Activated CD4-positive, alpha-beta T cell treated with anti-CD3 and anti-CD28 coated beads, Interleukin-2, amount 10 ng/mL, durations not matched to agents 7 days and 5 days (primary cell): ENCODE measurements at regions not wholly inside any gene's neighbourhood (a gene's known extent, or its start where the extent isn't known, plus 50 kb on each side); places are given as distances from the start of the nearest gene placed in this dataset.

Source experiments
- CTCF ChIA-PET: fragments of 350-600 bp; sonication (Branson Sonifier 250); formaldehyde crosslinking; loops from one replicate; lab custom pipeline; 2021; ENCODE audit warnings: antibody characterized with exemption; lab: Charles Lee
- POLR2A ChIA-PET: fragments of 350-600 bp; sonication (Branson Sonifier 250); formaldehyde crosslinking; loops from one replicate; lab custom pipeline; 2021; ENCODE audit warnings: antibody characterized with exemption; lab: Charles Lee
- DNase-seq: peaks from one replicate; pipeline ENCODE4 v3.0.0-alpha.2; 2020
- H3K27ac Mint-ChIP-seq: one replicate; pipeline ENCODE4 v1.8.0; 2021; ENCODE audit warnings: mild to moderate bottlenecking, moderate library complexity, mixed read lengths
- H3K27me3 Mint-ChIP-seq: one replicate; pipeline ENCODE4 v1.8.0; 2021; ENCODE audit warnings: mixed read lengths
- H3K36me3 Mint-ChIP-seq: one replicate; pipeline ENCODE4 v1.8.0; 2021; ENCODE audit warnings: low read depth, mixed read lengths
- H3K4me1 Mint-ChIP-seq: one replicate; pipeline ENCODE4 v1.8.0; 2021; ENCODE audit warnings: mixed read lengths
- H3K4me3 Mint-ChIP-seq: one replicate; pipeline ENCODE4 v1.8.0; 2021; ENCODE audit warnings: mild to moderate bottlenecking, moderate library complexity, mixed read lengths
- H3K9me3 Mint-ChIP-seq: one replicate; pipeline ENCODE4 v1.8.0; 2021; ENCODE audit warnings: mixed read lengths

- no peak overlapping the region for H3K4me3 Mint-ChIP-seq
- no peak for DNase-seq
- POLR2A ChIA-PET, result no interaction called here
- H3K27me3 Mint-ChIP-seq, result no peaks in the 10 kb centered on the region
- H3K36me3 Mint-ChIP-seq, result no peaks in the 10 kb centered on the region
- no peaks in the 10 kb centered on the region for H3K9me3 Mint-ChIP-seq
- H3K4me1 Mint-ChIP-seq, result no peaks in the 10 kb centered on the region
- CTCF ChIA-PET, result no interaction called here
- no peak overlapping the region for H3K27ac Mint-ChIP-seq
These were observed 378.1 kb downstream of the HAPSTR1 start for GRCh38 chr16:9469512-9469911.

- Mint-ChIP-seq H3K4me3 (no peak overlapping the region), H3K27me3 (no peaks in the 10 kb centered on the region), H3K4me1 (no peaks in the 10 kb centered on the region), H3K36me3 (no peaks in the 10 kb centered on the region), H3K27ac (no peak overlapping the region), H3K9me3 (no peaks in the 10 kb centered on the region)
- DNase-seq, result no peak
- POLR2A ChIA-PET, result no interaction called here
- CTCF ChIA-PET, result no interaction called here
These were observed 385.3 kb downstream of the HAPSTR1 start for GRCh38 chr16:9476744-9477143.

- ChIA-PET POLR2A (no interaction called here), CTCF (no interaction called here)
- Mint-ChIP-seq H3K4me1 (no peaks in the 10 kb centered on the region), H3K27me3 (no peaks in the 10 kb centered on the region), H3K4me3 (no peak overlapping the region), H3K27ac (no peak overlapping the region), H3K9me3 (no peaks in the 10 kb centered on the region), H3K36me3 (no peaks in the 10 kb centered on the region)
- DNase-seq, result no peak
These were observed 387.6 kb downstream of the HAPSTR1 start for GRCh38 chr16:9479008-9479407.

GRCh38 chr16:9480503-9480902 lies 389.1 kb downstream of the HAPSTR1 start:
- no peak overlapping the region for H3K27ac Mint-ChIP-seq
- CTCF ChIA-PET, result no interaction called here
- no peaks in the 10 kb centered on the region for H3K9me3 Mint-ChIP-seq
- H3K4me1 Mint-ChIP-seq, result no peaks in the 10 kb centered on the region
- no peak overlapping the region for H3K4me3 Mint-ChIP-seq
- no peaks in the 10 kb centered on the region for H3K36me3 Mint-ChIP-seq
- no peak for DNase-seq
- no peaks in the 10 kb centered on the region for H3K27me3 Mint-ChIP-seq
- POLR2A ChIA-PET, result no interaction called here

- H3K4me3 Mint-ChIP-seq, result no peak overlapping the region
These were observed 390.6 kb downstream of the HAPSTR1 start for GRCh38 chr16:9481747-9482730.

GRCh38 chr16:9484426-9484825 lies 393.0 kb downstream of the HAPSTR1 start:
- Mint-ChIP-seq H3K4me1 (no peaks in the 10 kb centered on the region), H3K27ac (no peak overlapping the region), H3K36me3 (no peaks in the 10 kb centered on the region), H3K9me3 (peaks cover 2% of the 10 kb centered on the region), H3K27me3 (no peaks in the 10 kb centered on the region), H3K4me3 (no peak overlapping the region)
- ChIA-PET CTCF (interaction anchor here (0.9 to 1.1 kb wide), 2 partner anchors 18 to 44 kb away, joined by 3 read pairs; no protein-coding TSS in a partner anchor), POLR2A (no interaction called here)
- no peak for DNase-seq

More at GRCh38 chr16:9481747-9482730, 390.6 kb downstream of the HAPSTR1 start:
- Mint-ChIP-seq H3K9me3 (no peaks in the 10 kb centered on the region), H3K36me3 (no peaks in the 10 kb centered on the region), H3K27me3 (no peaks in the 10 kb centered on the region), H3K4me1 (no peaks in the 10 kb centered on the region), H3K27ac (no peak overlapping the region)
- no peak for DNase-seq
- ChIA-PET POLR2A (no interaction called here), CTCF (no interaction called here)

- ChIA-PET CTCF (no interaction called here), POLR2A (no interaction called here)
- Mint-ChIP-seq H3K4me3 (no peak overlapping the region), H3K9me3 (peaks cover 2% of the 10 kb centered on the region), H3K36me3 (no peaks in the 10 kb centered on the region), H3K27me3 (no peaks in the 10 kb centered on the region), H3K4me1 (no peaks in the 10 kb centered on the region), H3K27ac (no peak overlapping the region)
- DNase-seq, result no peak
These were observed 393.4 kb downstream of the HAPSTR1 start for GRCh38 chr16:9484881-9485280.

- DNase-seq, result no peak
- CTCF ChIA-PET, result no interaction called here
- H3K4me3 Mint-ChIP-seq, result no peak overlapping the region
- no peaks in the 10 kb centered on the region for H3K36me3 Mint-ChIP-seq
- POLR2A ChIA-PET, result no interaction called here
- peaks cover 2% of the 10 kb centered on the region for H3K9me3 Mint-ChIP-seq
- no peaks in the 10 kb centered on the region for H3K27me3 Mint-ChIP-seq
- no peak overlapping the region for H3K27ac Mint-ChIP-seq
- no peaks in the 10 kb centered on the region for H3K4me1 Mint-ChIP-seq
These were observed 398.5 kb downstream of the HAPSTR1 start for GRCh38 chr16:9489835-9490467.

- ChIA-PET POLR2A (no interaction called here), CTCF (no interaction called here)
- H3K27me3 Mint-ChIP-seq, result no peaks in the 10 kb centered on the region
- H3K9me3 Mint-ChIP-seq, result peaks cover 2% of the 10 kb centered on the region
- DNase-seq, result no peak
- no peaks in the 10 kb centered on the region for H3K36me3 Mint-ChIP-seq
- H3K4me3 Mint-ChIP-seq, result no peak overlapping the region
- no peaks in the 10 kb centered on the region for H3K4me1 Mint-ChIP-seq
- H3K27ac Mint-ChIP-seq, result no peak overlapping the region
These were observed 404.4 kb downstream of the HAPSTR1 start for GRCh38 chr16:9495824-9496223.

GRCh38 chr16:9497750-9498149 lies 406.3 kb downstream of the HAPSTR1 start:
- peaks cover 4% of the 10 kb centered on the region for H3K9me3 Mint-ChIP-seq
- no peaks in the 10 kb centered on the region for H3K4me1 Mint-ChIP-seq
- no peak for DNase-seq
- CTCF ChIA-PET, result no interaction called here
- no peak overlapping the region for H3K4me3 Mint-ChIP-seq
- POLR2A ChIA-PET, result interaction anchor here (0.6 kb wide), 1 partner anchor 268 kb away, joined by 8 read pairs; no protein-coding TSS in a partner anchor
- H3K27me3 Mint-ChIP-seq, result no peaks in the 10 kb centered on the region
- no peaks in the 10 kb centered on the region for H3K36me3 Mint-ChIP-seq
- H3K27ac Mint-ChIP-seq, result no peak overlapping the region

- H3K27me3 Mint-ChIP-seq, result no peaks in the 10 kb centered on the region
- CTCF ChIA-PET, result no interaction called here
These were observed 408.6 kb downstream of the HAPSTR1 start for GRCh38 chr16:9499941-9500593.

GRCh38 chr16:9500872-9501271 lies 409.4 kb downstream of the HAPSTR1 start:
- Mint-ChIP-seq H3K36me3 (no peaks in the 10 kb centered on the region), H3K4me3 (no peak overlapping the region), H3K4me1 (no peaks in the 10 kb centered on the region), H3K27ac (no peak overlapping the region), H3K9me3 (peaks cover 4% of the 10 kb centered on the region), H3K27me3 (no peaks in the 10 kb centered on the region)
- DNase-seq, result no peak
- ChIA-PET CTCF (no interaction called here), POLR2A (no interaction called here)

More at GRCh38 chr16:9499941-9500593, 408.6 kb downstream of the HAPSTR1 start:
- H3K9me3 Mint-ChIP-seq, result peaks cover 4% of the 10 kb centered on the region
- POLR2A ChIA-PET, result no interaction called here
- H3K4me1 Mint-ChIP-seq, result no peaks in the 10 kb centered on the region
- H3K36me3 Mint-ChIP-seq, result no peaks in the 10 kb centered on the region
- H3K4me3 Mint-ChIP-seq, result no peak overlapping the region
- DNase-seq, result no peak
- no peak overlapping the region for H3K27ac Mint-ChIP-seq
